ENCODE measurements at regions not wholly inside any gene's neighbourhood (a gene's known extent, or its start where the extent isn't known, plus 50 kb on each side); places are given as distances from the start of the nearest gene placed in this dataset.

- TF ChIP-seq ZNF484 (CRISPR knock-in tag; IDR thresholded peaks at IDR 0.05; ENCODE audit: borderline replicate concordance, low read depth), result no peak
- TF ChIP-seq POLR2AphosphoS5 (IDR thresholded peaks at IDR 0.05; ENCODE audit: low read depth, low read length), result no peak
- no peak for TF ChIP-seq ZNF382 (CRISPR knock-in tag; IDR thresholded peaks at IDR 0.05; ENCODE audit: borderline replicate concordance)
- TF ChIP-seq, protein P1, sequence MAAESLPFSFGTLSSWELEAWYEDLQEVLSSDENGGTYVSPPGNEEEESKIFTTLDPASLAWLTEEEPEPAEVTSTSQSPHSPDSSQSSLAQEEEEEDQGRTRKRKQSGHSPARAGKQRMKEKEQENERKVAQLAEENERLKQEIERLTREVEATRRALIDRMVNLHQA (CRISPR knock-in tag; IDR thresholded peaks at IDR 0.05), result no peak
These were observed 173.3 kb upstream of the POC5 start (continued) for GRCh38 chr5:75890546-75890945.

DNA sequence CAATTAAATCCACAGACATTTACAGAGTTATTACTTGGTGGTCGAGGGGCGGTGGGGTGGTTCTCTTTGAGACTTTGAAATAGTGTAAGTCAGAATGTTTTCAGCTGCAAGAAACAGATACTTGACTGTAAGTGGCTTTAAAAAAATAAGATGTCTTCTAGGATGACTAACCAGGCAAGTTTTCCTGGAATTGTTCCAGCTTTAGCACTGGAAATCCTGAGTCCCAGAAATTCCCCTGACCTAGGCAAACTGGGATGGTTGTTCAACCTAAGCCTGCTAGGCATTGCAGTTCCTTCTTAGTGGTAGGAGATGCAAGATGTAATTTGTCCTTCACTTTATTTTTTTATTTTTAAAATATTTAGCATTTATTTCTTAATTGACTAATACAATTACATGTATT lies 169.5 kb upstream of the POC5 start:
- H3K9ac ChIP-seq (ENCODE audit: insufficient read depth, low read depth, low read length), result no peak overlapping the region
- H3K27me3 ChIP-seq (ENCODE audit: control insufficient read depth in 1 of 2, insufficient read depth in 2 of 2, low read length in 2 of 2), result no peaks in the 10 kb centered on the region
- no peak overlapping the region for H2AFZ ChIP-seq (ENCODE audit: low read length)
- no peak overlapping the region for H3K4me3 ChIP-seq (replicated peaks in 1 of 3; ENCODE audit: insufficient read depth in 1 of 3, low read depth in 2 of 3, low read length in 3 of 3)
- ChIA-PET POLR2A (no interaction called here), CTCF (ENCODE audit: low intra/inter-chr PET ratio, low total read pairs) (no interaction called here)
- BruUV-seq (replicated peaks), result no TSS peak
- H3K4me2 ChIP-seq (ENCODE audit: low read depth, low read length), result no peak overlapping the region
- H3K79me2 ChIP-seq (ENCODE audit: insufficient read depth, low read length), result no peaks in the 10 kb centered on the region
- no peaks in the 10 kb centered on the region for H3K4me1 ChIP-seq (ENCODE audit: insufficient read depth, low read length)
- intact Hi-C loops (cut with micrococcal nuclease; ENCODE audit: unreplicated experiment), result loop anchor here (5.0 kb wide), 1 partner anchor 371 kb away; no protein-coding TSS in a partner anchor
- FAIRE-seq (no peak), DNase-seq (ENCODE audit: low spot score) (no peak), ATAC-seq (no peak)
- no peaks in the 10 kb centered on the region for H4K20me1 ChIP-seq (ENCODE audit: insufficient read depth, low read length)
- no peaks in the 10 kb centered on the region for H3K36me3 ChIP-seq (replicated peaks in 1 of 2; ENCODE audit: control insufficient read depth in 1 of 2, insufficient read depth in 2 of 2, low read length in 2 of 2)
- H3K9me3 ChIP-seq (ENCODE audit: low read length), result no peaks in the 10 kb centered on the region
- no peak overlapping the region for H3K27ac ChIP-seq (ENCODE audit: extremely low read length, insufficient read depth, low read length)
- WGBS (ENCODE audit: low lambda C conversion rate), result 4% methylated on average over 2 of the region's 2 CpGs
- TF ChIP-seq TBX3 (IDR thresholded peaks at IDR 0.05; ENCODE audit: borderline replicate concordance) (no peak), ZNF382 (CRISPR knock-in tag; IDR thresholded peaks at IDR 0.05; ENCODE audit: borderline replicate concordance) (no peak), RORA (CRISPR knock-in tag; IDR thresholded peaks at IDR 0.05) (no peak), ZNF232 (CRISPR knock-in tag; IDR thresholded peaks at IDR 0.05; ENCODE audit: borderline replicate concordance) (no peak), MAFG (CRISPR knock-in tag; IDR thresholded peaks at IDR 0.05) (no peak), ZNF619 (CRISPR knock-in tag; IDR thresholded peaks at IDR 0.05) (no peak), SNRNP70 (IDR thresholded peaks at IDR 0.05; ENCODE audit: low read depth, low read length) (no peak), HOXD1 (CRISPR knock-in tag; IDR thresholded peaks at IDR 0.05) (no peak), ZNF552 (CRISPR knock-in tag; IDR thresholded peaks at IDR 0.05; ENCODE audit: borderline replicate concordance) (no peak), ZNF75D (CRISPR knock-in tag; IDR thresholded peaks at IDR 0.05; ENCODE audit: borderline replicate concordance) (no peak), ZNF891 (CRISPR knock-in tag; IDR thresholded peaks at IDR 0.05) (no peak), AGO1 (IDR thresholded peaks at IDR 0.05; ENCODE audit: low read depth, low read length, poor library complexity, severe bottlenecking) (no peak), MAFF (IDR thresholded peaks at IDR 0.05; ENCODE audit: low read depth, low read length) (no peak)
- TF ChIP-seq, protein P2, sequence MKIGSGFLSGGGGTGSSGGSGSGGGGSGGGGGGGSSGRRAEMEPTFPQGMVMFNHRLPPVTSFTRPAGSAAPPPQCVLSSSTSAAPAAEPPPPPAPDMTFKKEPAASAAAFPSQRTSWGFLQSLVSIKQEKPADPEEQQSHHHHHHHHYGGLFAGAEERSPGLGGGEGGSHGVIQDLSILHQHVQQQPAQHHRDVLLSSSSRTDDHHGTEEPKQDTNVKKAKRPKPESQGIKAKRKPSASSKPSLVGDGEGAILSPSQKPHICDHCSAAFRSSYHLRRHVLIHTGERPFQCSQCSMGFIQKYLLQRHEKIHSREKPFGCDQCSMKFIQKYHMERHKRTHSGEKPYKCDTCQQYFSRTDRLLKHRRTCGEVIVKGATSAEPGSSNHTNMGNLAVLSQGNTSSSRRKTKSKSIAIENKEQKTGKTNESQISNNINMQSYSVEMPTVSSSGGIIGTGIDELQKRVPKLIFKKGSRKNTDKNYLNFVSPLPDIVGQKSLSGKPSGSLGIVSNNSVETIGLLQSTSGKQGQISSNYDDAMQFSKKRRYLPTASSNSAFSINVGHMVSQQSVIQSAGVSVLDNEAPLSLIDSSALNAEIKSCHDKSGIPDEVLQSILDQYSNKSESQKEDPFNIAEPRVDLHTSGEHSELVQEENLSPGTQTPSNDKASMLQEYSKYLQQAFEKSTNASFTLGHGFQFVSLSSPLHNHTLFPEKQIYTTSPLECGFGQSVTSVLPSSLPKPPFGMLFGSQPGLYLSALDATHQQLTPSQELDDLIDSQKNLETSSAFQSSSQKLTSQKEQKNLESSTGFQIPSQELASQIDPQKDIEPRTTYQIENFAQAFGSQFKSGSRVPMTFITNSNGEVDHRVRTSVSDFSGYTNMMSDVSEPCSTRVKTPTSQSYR (CRISPR knock-in tag; IDR thresholded peaks at IDR 0.05; ENCODE audit: borderline replicate concordance), result no peak
- in situ Hi-C loops (cut with HindIII; ENCODE audit: extremely low pct_ligation_motif_present, low pct_unique_long_range_greater_than_20kb), result no loop called here

Data from HepG2 (cell line).